ENCODE measurements at regions not wholly inside any gene's neighbourhood (a gene's known extent, or its start where the extent isn't known, plus 50 kb on each side); places are given as distances from the start of the nearest gene placed in this dataset.
A peak's percentile ranks its signal among the peaks of the same experiment; 100 is the strongest.

DNA sequence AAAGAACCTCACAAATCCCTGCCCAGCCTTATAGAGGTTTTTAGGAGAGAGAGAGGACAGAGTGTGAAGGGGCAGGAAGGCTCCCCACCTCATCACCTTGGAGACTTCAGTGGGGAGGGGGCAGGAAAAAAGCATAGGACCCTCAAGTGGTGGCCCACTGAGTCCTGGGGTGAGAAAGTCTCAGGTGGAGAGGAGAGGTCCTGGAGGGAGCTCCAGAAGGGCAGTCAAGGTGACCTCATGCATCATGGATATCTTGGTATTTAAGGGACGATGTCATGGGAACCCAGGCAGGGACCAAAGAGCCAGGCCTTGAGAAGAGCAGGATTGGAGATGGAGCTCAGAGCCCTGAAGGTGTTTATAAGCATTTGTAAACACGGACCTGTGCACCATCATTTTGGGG lies 204.5 kb downstream of the SLC4A3 start:
- TF ChIP-seq CTCF (IDR thresholded peaks at IDR 0.05; ENCODE audit: insufficient read depth, missing control alignments) = no peak
- FAIRE-seq (no peak), DNase-seq (ENCODE audit: insufficient read length, low spot score) (no peak)

DNA sequence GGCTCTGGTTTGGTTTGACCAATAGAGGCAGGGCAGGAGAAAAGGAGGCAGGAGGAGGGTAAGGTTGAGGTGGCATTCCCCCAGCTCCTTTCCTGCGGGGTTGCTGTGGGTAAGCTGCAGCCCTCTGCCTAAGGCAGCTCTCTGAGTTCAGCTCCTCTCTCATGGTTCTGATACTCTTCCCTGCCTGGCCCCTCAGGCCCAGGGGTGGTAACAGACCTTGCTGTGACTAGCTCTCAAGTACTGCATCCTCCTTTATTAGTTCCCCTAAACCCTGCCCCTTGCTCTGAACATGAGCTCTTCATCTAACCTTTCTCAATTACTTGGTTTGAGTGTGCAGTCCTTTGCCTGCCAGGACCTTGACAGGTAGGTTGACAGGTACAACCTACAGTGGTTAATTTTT lies 205.5 kb downstream of the SLC4A3 start:
- FAIRE-seq (no peak), DNase-seq (ENCODE audit: insufficient read length, low spot score) (no peak)
- TF ChIP-seq CTCF (IDR thresholded peaks at IDR 0.05; ENCODE audit: insufficient read depth, missing control alignments) = no peak

DNA sequence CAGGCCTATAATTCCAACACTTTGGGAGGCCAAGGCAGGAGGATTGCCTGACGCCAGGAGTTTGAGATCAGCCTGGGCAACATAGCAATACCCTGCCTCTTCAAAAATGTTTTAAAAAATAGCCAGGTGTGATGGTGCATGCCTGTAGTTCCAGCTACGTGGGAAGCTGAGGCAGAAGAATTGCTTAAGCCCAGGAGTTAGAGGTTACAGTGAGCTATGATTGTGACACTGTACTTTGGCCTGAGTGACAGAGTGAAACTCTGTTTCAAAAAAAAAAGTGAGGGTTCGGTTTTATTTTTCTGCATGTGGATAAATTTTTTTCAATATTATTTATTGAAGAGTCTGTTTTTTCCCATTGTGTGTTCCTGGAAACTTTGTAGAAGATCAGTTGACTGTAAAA lies 208.1 kb downstream of the SLC4A3 start:
- DNase-seq (ENCODE audit: insufficient read length, low spot score) (no peak), FAIRE-seq (no peak)
- TF ChIP-seq CTCF (IDR thresholded peaks at IDR 0.05; ENCODE audit: insufficient read depth, missing control alignments) = no peak

DNA sequence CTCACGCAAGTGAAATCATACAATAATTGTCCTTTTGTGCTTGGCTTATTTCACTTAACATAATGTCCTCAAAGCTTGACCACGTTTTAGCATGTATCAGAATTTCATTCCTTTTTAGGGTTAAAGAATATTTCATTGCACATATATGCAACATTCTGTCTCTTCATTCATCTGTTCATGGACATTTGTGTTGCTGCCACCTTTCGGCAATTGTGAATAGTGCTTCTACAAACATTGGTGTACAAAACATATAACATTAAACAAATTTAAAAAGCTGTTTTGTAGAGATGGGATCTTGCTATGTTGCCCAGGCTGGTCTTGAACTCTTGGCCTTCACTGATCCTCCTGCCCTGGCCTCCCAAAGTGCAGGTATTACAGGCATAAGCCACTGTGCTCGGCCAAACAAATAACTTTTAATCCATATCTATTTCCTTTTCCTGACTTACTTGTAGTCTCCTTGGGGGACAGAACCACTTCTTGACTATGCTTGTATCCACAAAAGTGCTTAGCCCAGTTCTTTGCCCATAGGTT lies 209.3 kb downstream of the SLC4A3 start:
- FAIRE-seq (no peak), DNase-seq (ENCODE audit: insufficient read length, low spot score) (no peak)
- peak; percentile 64 for TF ChIP-seq CTCF (IDR thresholded peaks at IDR 0.05; ENCODE audit: insufficient read depth, missing control alignments)

DNA sequence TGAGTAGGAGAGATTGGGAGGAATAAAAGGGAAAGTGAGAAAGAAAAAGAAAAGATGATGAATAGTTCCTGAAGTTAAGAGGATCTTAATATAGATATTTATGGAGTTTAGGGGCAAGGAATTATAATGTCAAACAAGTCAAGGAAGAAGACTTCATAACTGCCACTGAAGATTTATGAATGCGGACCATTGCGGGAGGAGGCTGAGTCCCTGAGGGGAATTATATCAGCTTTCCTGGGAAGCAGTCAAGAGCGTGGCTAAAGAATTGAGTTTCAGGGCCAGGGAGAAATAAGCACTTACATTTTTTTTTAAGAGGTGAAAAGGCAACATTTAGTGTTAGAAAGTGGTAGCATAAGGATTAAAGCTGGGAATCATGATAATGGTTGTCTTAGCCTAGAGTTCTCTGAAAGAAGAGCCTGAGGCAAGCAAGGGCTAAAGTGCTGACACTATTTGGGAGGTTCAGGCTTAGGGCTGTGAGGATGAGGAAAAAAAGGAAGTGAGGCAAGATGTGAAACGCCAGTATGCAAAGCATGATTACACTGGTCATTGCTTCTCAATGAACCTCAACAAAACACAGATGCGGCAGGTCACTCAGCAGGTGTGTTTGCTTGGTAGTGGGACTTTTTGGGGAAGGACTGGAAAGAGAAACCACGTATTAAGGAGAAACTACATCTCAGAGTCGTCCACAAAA lies 217.1 kb downstream of the SLC4A3 start:
- TF ChIP-seq CTCF (IDR thresholded peaks at IDR 0.05; ENCODE audit: insufficient read depth, missing control alignments) = no peak
- DNase-seq (ENCODE audit: insufficient read length, low spot score) = no peak
- FAIRE-seq = no peak

DNA sequence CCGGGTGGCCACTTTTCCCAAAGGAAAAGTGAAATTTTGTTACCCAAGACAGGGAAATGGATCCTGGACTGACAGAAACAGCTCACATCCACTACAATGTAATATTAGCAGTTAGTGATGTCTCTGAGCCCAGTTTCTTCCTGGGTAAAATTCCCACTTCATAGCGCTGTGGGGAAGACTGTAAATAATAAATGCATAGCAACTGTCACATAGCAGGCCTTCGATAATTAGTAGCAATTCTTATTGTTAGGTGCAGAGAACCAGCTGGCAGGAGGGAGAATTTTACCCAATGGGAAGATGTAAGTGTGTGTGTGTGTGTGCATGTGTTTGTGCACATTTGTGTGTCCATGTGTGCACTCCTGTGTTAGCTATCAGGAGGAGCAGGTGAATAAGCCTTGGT lies 221.5 kb downstream of the SLC4A3 start:
- no peak for DNase-seq (ENCODE audit: insufficient read length, low spot score)
- no peak for FAIRE-seq
- no peak for TF ChIP-seq CTCF (IDR thresholded peaks at IDR 0.05; ENCODE audit: insufficient read depth, missing control alignments)

DNA sequence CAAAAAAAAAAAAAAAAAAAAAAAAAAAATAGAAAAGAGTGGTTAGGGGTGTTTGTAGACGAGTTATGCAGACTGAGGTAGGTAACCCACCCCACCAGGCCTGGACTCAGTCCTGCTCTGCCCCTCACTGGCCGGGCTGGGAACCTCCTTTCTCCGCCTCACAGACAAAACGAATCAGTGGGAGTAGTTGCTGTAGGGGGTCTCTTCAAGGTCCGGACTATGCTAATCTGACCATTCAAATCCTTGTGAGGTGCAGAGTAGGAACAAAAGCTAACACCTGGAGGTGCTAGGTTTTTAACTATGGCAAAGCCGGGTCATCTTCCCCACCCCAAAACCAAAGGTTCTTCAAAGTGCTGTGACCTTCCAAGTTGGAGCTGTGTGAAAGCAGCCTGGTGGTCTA lies 223.7 kb downstream of the SLC4A3 start:
- no peak for TF ChIP-seq CTCF (IDR thresholded peaks at IDR 0.05; ENCODE audit: insufficient read depth, missing control alignments)
- FAIRE-seq (no peak), DNase-seq (ENCODE audit: insufficient read length, low spot score) (no peak)
